H9 (cell line): ENCODE measurements at regions not wholly inside any gene's neighbourhood (a gene's known extent, or its start where the extent isn't known, plus 50 kb on each side); places are given as distances from the start of the nearest gene placed in this dataset.

Experiments
- DNase-seq: peaks from one replicate; pipeline ENCODE4 v3.0.0-alpha.2; 2017
- H2AFZ ChIP-seq: one replicate; pipeline ENCODE4 v1.6.1; 2013; ENCODE audit warnings: mild to moderate bottlenecking, low read length, control low read depth, moderate library complexity
- H2AK5ac ChIP-seq: 2 replicates; pipeline ENCODE4 v1.6.1; 2013; ENCODE audit warnings: low read length, control low read depth, mixed read lengths; ENCODE audit not compliant: insufficient read length
- H2BK120ac ChIP-seq: one replicate; pipeline ENCODE4 v1.6.1; 2013; ENCODE audit warnings: low read depth, mild to moderate bottlenecking, low read length, control low read depth, inconsistent platforms; ENCODE audit not compliant: poor library complexity, severe bottlenecking
- H2BK12ac ChIP-seq: 2 replicates; pipeline ENCODE4 v1.6.1; 2013; ENCODE audit warnings: low read length, control low read depth, mixed read lengths, low read depth; ENCODE audit not compliant: insufficient read length
- H2BK15ac ChIP-seq: 2 replicates; pipeline ENCODE4 v1.6.1; 2013; ENCODE audit warnings: low read depth, low read length, control low read depth
- H2BK20ac ChIP-seq: one replicate; pipeline ENCODE4 v1.6.1; 2013; ENCODE audit warnings: low read depth, mild to moderate bottlenecking, low read length, control low read depth, inconsistent platforms; ENCODE audit not compliant: poor library complexity, severe bottlenecking
- H2BK5ac ChIP-seq: 2 replicates; pipeline ENCODE4 v1.6.1; 2013; ENCODE audit warnings: low read length, control low read depth, mixed read lengths; ENCODE audit not compliant: insufficient read length
- H3K14ac ChIP-seq: 2 replicates; pipeline ENCODE4 v1.6.1; 2013; ENCODE audit warnings: low read length, control low read depth; ENCODE audit not compliant: insufficient read depth
- H3K18ac ChIP-seq: 2 replicates; pipeline ENCODE4 v1.6.1; 2013; ENCODE audit warnings: low read depth, mild to moderate bottlenecking, mixed read lengths, low read length, control low read depth; ENCODE audit not compliant: insufficient read length
- H3K23ac ChIP-seq: 2 replicates; pipeline ENCODE4 v1.6.1; 2013; ENCODE audit warnings: low read length, control low read depth, mixed read lengths, low read depth; ENCODE audit not compliant: insufficient read length
- H3K23me2 ChIP-seq: 2 replicates; pipeline ENCODE4 v1.6.1; 2013; ENCODE audit warnings: low read depth, mild to moderate bottlenecking, mixed read lengths, low read length, control low read depth; ENCODE audit not compliant: insufficient read length, poor library complexity, severe bottlenecking
- H3K27ac ChIP-seq: 2 replicates; pipeline ENCODE4 v1.5.1; 2013; ENCODE audit warnings: low read length, control low read depth, mixed read lengths, low read depth; ENCODE audit not compliant: insufficient read length
- H3K27me3 ChIP-seq: 2 replicates; pipeline ENCODE4 v1.6.1; 2013; ENCODE audit warnings: low read length, control low read depth, inconsistent platforms; ENCODE audit not compliant: insufficient read depth
- H3K4ac ChIP-seq: 2 replicates; pipeline ENCODE4 v1.6.1; 2013; ENCODE audit warnings: low read depth, mild to moderate bottlenecking, control low read depth, inconsistent platforms, low read length, moderate library complexity
- H3K4me1 ChIP-seq: 2 replicates; pipeline ENCODE4 v1.6.1; 2013; ENCODE audit warnings: low read length, control low read depth, inconsistent platforms; ENCODE audit not compliant: insufficient read depth
- H3K4me2 ChIP-seq: 2 replicates; pipeline ENCODE4 v1.6.1; 2013; ENCODE audit warnings: low read length, control low read depth, mixed read lengths; ENCODE audit not compliant: insufficient read length, insufficient read depth
- H3K56ac ChIP-seq: 2 replicates; pipeline ENCODE4 v1.6.1; 2013; ENCODE audit warnings: low read depth, mild to moderate bottlenecking, mixed read lengths, low read length, control low read depth; ENCODE audit not compliant: insufficient read length
- H3K79me1 ChIP-seq: 2 replicates; pipeline ENCODE4 v1.6.1; 2013; ENCODE audit warnings: low read depth, mild to moderate bottlenecking, moderate library complexity, low read length, control low read depth, inconsistent platforms; ENCODE audit not compliant: insufficient read depth, poor library complexity, severe bottlenecking
- H3K79me2 ChIP-seq: 2 replicates; pipeline ENCODE4 v1.6.1; 2013; ENCODE audit warnings: low read length, control low read depth, inconsistent platforms; ENCODE audit not compliant: insufficient read depth
- H3K9ac ChIP-seq: 2 replicates; pipeline ENCODE4 v1.6.1; 2013; ENCODE audit warnings: low read length, control low read depth, mixed read lengths; ENCODE audit not compliant: insufficient read length; ENCODE audit errors: extremely low read depth
- H3K9me3 ChIP-seq: one replicate; pipeline ENCODE4 v1.6.1; 2013; ENCODE audit warnings: low read depth, low read length, inconsistent platforms; ENCODE audit not compliant: control insufficient read depth
- H3T11ph ChIP-seq: one replicate; pipeline ENCODE4 v1.6.1; 2013; ENCODE audit warnings: mild to moderate bottlenecking, low read length, control low read depth, inconsistent platforms
- H4K20me1 ChIP-seq: one replicate; pipeline ENCODE4 v1.6.1; 2013; ENCODE audit not compliant: control insufficient read depth, insufficient read length, insufficient read depth
- H4K5ac ChIP-seq: 2 replicates; pipeline ENCODE4 v1.6.1; 2013; ENCODE audit warnings: low read depth, mild to moderate bottlenecking, mixed read lengths, low read length, control low read depth; ENCODE audit not compliant: insufficient read length
- H4K8ac ChIP-seq: replicated peaks from 2 replicates; pipeline ENCODE4 v1.6.1; 2013; ENCODE audit warnings: low read length, control low read depth, mixed read lengths, low read depth; ENCODE audit not compliant: insufficient read length
- H4K91ac ChIP-seq: 2 replicates; pipeline ENCODE4 v1.6.1; 2013; ENCODE audit warnings: low read depth, mild to moderate bottlenecking, moderate library complexity, mixed read lengths, low read length, control low read depth; ENCODE audit not compliant: insufficient read length
- H3K27ac Mint-ChIP-seq, 3 experiments: 2 replicates in 2 of 3; 3 replicates in 1 of 3; pipeline ENCODE4 v1.8.0; 2020 to 2021; ENCODE audit warnings: mixed read lengths in 3 of 3, mild to moderate bottlenecking in 1 of 3, moderate library complexity in 1 of 3
- H3K27me3 Mint-ChIP-seq: 2 replicates; pipeline ENCODE4 v1.8.0; 2021; ENCODE audit warnings: low read depth, mild to moderate bottlenecking, moderate library complexity, mixed read lengths
- H3K36me3 Mint-ChIP-seq, 3 experiments: 2 replicates in 2 of 3; 3 replicates in 1 of 3; pipeline ENCODE4 v1.8.0; 2020 to 2021; ENCODE audit warnings: low read depth in 3 of 3, mixed read lengths in 3 of 3; ENCODE audit not compliant: insufficient read depth in 1 of 3
- H3K4me1 Mint-ChIP-seq, 2 experiments: 2 replicates each; pipeline ENCODE4 v1.8.0; 2020; ENCODE audit warnings: mixed read lengths in 2 of 2
- H3K4me3 Mint-ChIP-seq, 2 experiments: 2 replicates in 1 of 2; 3 replicates in 1 of 2; pipeline ENCODE4 v1.8.0; 2020 to 2021; ENCODE audit warnings: mild to moderate bottlenecking in 2 of 2, mixed read lengths in 2 of 2, moderate library complexity in 1 of 2
- H3K9me3 Mint-ChIP-seq, 2 experiments: 2 replicates in 1 of 2; 3 replicates in 1 of 2; pipeline ENCODE4 v1.8.0; 2020; ENCODE audit warnings: mild to moderate bottlenecking in 2 of 2, mixed read lengths in 2 of 2, moderate library complexity in 1 of 2
- CTCF ChIP-seq: fragments of 200-600 bp; sonication (generic); conservative IDR thresholded peaks from 3 replicates; pipeline ENCODE4 v1.8.0; 2021; ENCODE audit warnings: antibody characterized with exemption, mild to moderate bottlenecking
- WGBS: extraction: QIAGEN DNeasy Blood & Tissue Kit; methylation state at CpG from one replicate; pipeline ENCODE4 v1.1.7; 2013; ENCODE audit warnings: missing lambda C conversion rate, low lambda C conversion rate, mixed read lengths; ENCODE audit not compliant: insufficient read length; ENCODE audit errors: extremely low coverage; 5-methylcytosine and 5-hydroxymethylcytosine counted together

DNA sequence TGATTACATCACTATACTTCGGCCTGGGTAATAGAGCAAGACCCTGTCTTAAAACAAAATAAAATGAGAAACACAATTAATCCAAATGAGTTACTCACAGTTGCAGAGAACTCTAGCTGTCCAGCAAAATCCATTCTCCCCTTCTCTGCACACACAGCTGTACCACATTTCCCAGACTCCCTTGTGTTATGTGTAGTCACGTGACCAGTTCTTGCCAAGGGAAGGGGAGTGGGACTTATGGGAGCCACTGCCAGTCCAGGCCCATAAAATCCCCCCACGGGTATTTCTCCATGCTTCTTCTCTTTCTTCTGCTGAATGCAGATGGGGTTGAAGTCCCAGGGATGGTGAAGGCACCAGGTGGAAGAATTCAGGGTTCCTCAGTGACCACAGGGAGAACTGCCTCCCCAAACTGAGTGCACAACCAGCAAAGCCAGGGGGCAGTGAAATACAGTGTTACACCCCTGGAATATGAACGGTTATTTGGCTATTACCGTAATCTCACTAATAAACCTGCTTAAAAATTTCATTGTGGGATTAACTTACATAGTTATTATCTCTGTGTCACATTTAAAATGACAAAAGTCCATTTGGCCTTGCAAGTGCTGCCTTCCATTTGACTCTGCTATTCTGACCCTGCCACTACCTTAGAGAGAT, 85.6 kb upstream of the FMN2 start:
- Histone ChIP-seq H3K79me2 (no peaks in the 10 kb centered on the region), H4K8ac (no peak overlapping the region), H2AFZ (no peak overlapping the region), H3T11ph (no peak overlapping the region), H3K23me2 (no peaks in the 10 kb centered on the region), H3K4ac (no peak overlapping the region), H3K4me2 (no peak overlapping the region), H3K4me1 (no peaks in the 10 kb centered on the region), H3K9me3 (no peaks in the 10 kb centered on the region), H2BK12ac (no peak overlapping the region), H4K20me1 (no peaks in the 10 kb centered on the region), H4K91ac (no peak overlapping the region), H2BK20ac (no peak overlapping the region), H2BK5ac (no peak overlapping the region), H3K79me1 (no peaks in the 10 kb centered on the region), H3K18ac (no peak overlapping the region), H2BK15ac (no peak overlapping the region), H2AK5ac (no peak overlapping the region), H4K5ac (no peak overlapping the region), H3K23ac (no peak overlapping the region), H3K27me3 (no peaks in the 10 kb centered on the region), H3K14ac (no peak overlapping the region), H3K56ac (no peak overlapping the region), H3K27ac (no peak overlapping the region), H2BK120ac (no peak overlapping the region), H3K9ac (no peak overlapping the region)
- Mint-ChIP-seq H3K36me3 (peaks cover 0 to 7% (median 3%) of the 10 kb centered on the region in 3 experiments; a peak in 3 of 7 replicates), H3K4me3 (no peak overlapping the region), H3K4me1 (0 out of 4 replicates have a peak, but pooled peaks cover 0 to 4% of the 10 kb centered on the region in 2 experiments), H3K9me3 (peaks cover 0 to 7% of the 10 kb centered on the region in 2 experiments; a peak in 4 of 5 replicates), H3K27ac (no peak overlapping the region), H3K27me3 (peaks cover 3% of the 10 kb centered on the region; the same call in 1 of the 2 replicates)
- WGBS: no CpG with 5 or more reads among the region's 5 CpGs
- TF ChIP-seq CTCF: no peak
- DNase-seq: no peak
